Spleen (tissue), 11 donors: ENCODE measurements at regions not wholly inside any gene's neighbourhood (a gene's known extent, or its start where the extent isn't known, plus 50 kb on each side); places are given as distances from the start of the nearest gene placed in this dataset.

Experiments
- DNase-seq: peaks from one replicate; pipeline ENCODE4 v3.0.0-alpha.2; 2020
- H3K27ac ChIP-seq, 8 donors: fragments of 200-600 bp; sonication (generic) in 7 of 8; 1 replicate in 4 of 8; 2 replicates in 4 of 8; pipeline versions ENCODE4 v1.5.0 to v1.8.0; 2016 to 2021; ENCODE audit warnings: inconsistent platforms in 4 of 8, mild to moderate bottlenecking in 4 of 8, moderate library complexity in 1 of 8
- H3K27me3 ChIP-seq, 7 donors: fragments of 200-600 bp; sonication (generic) in 6 of 7; replicated peaks in 1 of 7; 1 replicate in 4 of 7; 2 replicates in 3 of 7; pipeline versions ENCODE4 v1.5.0 to v1.8.0; 2016 to 2021; ENCODE audit warnings: inconsistent platforms in 3 of 7, mild to moderate bottlenecking in 1 of 7
- H3K36me3 ChIP-seq, 6 donors: fragments of 200-600 bp; sonication (generic) in 5 of 6; 1 replicate in 4 of 6; 2 replicates in 2 of 6; pipeline versions ENCODE4 v1.5.0 to v1.8.0; 2016 to 2021; ENCODE audit warnings: inconsistent platforms in 2 of 6
- H3K4me1 ChIP-seq, 6 donors: fragments of 200-600 bp; sonication (generic) in 5 of 6; 1 replicate in 3 of 6; 2 replicates in 3 of 6; pipeline versions ENCODE4 v1.5.0 to v1.8.0; 2016 to 2021; ENCODE audit warnings: inconsistent platforms in 3 of 6
- H3K4me3 ChIP-seq, 8 donors: fragments of 200-600 bp; sonication (generic) in 7 of 8; 1 replicate in 4 of 8; 2 replicates in 4 of 8; pipeline versions ENCODE4 v1.5.0 to v1.8.0; 2016 to 2021; ENCODE audit warnings: inconsistent platforms in 4 of 8, mild to moderate bottlenecking in 4 of 8, moderate library complexity in 2 of 8
- H3K9me3 ChIP-seq, 8 donors: fragments of 200-600 bp; sonication (generic) in 7 of 8; 1 replicate in 4 of 8; 2 replicates in 4 of 8; pipeline versions ENCODE4 v1.5.0 to v1.8.0; 2016 to 2021; ENCODE audit warnings: inconsistent platforms in 4 of 8
- POLR2A ChIP-seq, 3 donors: fragments of 450-650 bp; IDR thresholded peaks; one replicate each; pipeline ENCODE4 v1.5.1; 2017; ENCODE audit warnings: antibody characterized with exemption in 3 of 3, mild to moderate bottlenecking in 1 of 3
- POLR2AphosphoS5 ChIP-seq, 3 donors: sonication (generic); formaldehyde crosslinking; IDR thresholded peaks; one replicate each; pipeline ENCODE4 v1.5.1; 2017; ENCODE audit warnings: antibody characterized with exemption in 3 of 3
- WGBS, 5 donors: extraction: QIAGEN DNeasy Blood & Tissue Kit in 3 of 5; methylation state at CpG; one replicate each; pipeline versions ENCODE4 v1.1.5 to v1.1.7; 2013 to 2018; 5-methylcytosine and 5-hydroxymethylcytosine counted together
- intact Hi-C: fragments of 100-400 bp; cut with DNase I; formaldehyde crosslinking; loops from one replicate; pipeline ENCODE4 v1.15.0; 2023; ENCODE audit warnings: low total_unique reads
- TF ChIP-seq, protein P1 (sequence below), 11 experiments: fragments of 200-600 bp in 7 of 11; fragments of 450-650 bp in 4 of 11; sonication (generic) in 4 of 11; IDR thresholded peaks in 8 of 11; conservative IDR thresholded peaks in 3 of 11; 1 replicate in 7 of 11; 2 replicates in 4 of 11; pipeline versions ENCODE4 v1.4.0 to v1.8.0; 2016 to 2021; ENCODE audit warnings: antibody characterized with exemption in 11 of 11, inconsistent platforms in 4 of 11, mild to moderate bottlenecking in 1 of 11
- donor health status: healthy with polysubstance abuse.
- donor health status: DM: no; HTN: no; CAD: no; lungs with moderate emphysema.
- donor health status: DM: no; HTN: no; CAD: no.
- donor health status: Bipolar disorder and iron deficiency.
- donor health status: healthy.
- donor health status: DM: no; HTN: no; CAD: no.
- donor health status: DM: yes; HTN: yes; CAD: no.

DNA sequence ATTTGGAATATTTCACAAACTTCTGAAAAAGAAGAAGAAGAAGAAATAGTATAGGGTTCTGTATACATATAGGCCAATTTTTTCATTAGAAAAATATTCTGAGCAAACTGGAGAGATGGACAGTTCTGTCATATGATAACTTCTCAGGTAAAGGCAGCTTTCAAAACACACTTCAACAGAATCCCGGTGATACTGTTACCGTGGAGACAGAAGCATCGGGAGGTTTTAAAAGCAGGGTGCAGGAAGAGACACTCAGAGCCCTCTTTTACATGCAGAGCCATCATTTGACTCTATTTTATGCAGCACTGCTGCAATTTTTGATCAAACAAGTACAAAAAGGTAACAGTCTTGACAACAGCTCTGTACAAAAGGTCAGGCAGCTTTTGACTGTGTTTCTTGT, 1785.4 kb downstream of the LRRC4C start:
- Histone ChIP-seq H3K27me3 (no peaks in the 10 kb centered on the region), H3K4me1 (no peaks in the 10 kb centered on the region), H3K36me3 (no peaks in the 10 kb centered on the region), H3K9me3 (peaks cover 0 to 12% (median 5%) of the 10 kb centered on the region in 8 donors), H3K4me3 (no peak overlapping the region), H3K27ac (no peak overlapping the region)
- no peak for TF ChIP-seq POLR2AphosphoS5 (IDR thresholded peaks at IDR 0.05)
- TF ChIP-seq, protein P1, sequence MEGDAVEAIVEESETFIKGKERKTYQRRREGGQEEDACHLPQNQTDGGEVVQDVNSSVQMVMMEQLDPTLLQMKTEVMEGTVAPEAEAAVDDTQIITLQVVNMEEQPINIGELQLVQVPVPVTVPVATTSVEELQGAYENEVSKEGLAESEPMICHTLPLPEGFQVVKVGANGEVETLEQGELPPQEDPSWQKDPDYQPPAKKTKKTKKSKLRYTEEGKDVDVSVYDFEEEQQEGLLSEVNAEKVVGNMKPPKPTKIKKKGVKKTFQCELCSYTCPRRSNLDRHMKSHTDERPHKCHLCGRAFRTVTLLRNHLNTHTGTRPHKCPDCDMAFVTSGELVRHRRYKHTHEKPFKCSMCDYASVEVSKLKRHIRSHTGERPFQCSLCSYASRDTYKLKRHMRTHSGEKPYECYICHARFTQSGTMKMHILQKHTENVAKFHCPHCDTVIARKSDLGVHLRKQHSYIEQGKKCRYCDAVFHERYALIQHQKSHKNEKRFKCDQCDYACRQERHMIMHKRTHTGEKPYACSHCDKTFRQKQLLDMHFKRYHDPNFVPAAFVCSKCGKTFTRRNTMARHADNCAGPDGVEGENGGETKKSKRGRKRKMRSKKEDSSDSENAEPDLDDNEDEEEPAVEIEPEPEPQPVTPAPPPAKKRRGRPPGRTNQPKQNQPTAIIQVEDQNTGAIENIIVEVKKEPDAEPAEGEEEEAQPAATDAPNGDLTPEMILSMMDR (IDR thresholded peaks at IDR 0.05 in 8 of 11, conservative IDR thresholded peaks at IDR 0.05 in 3 of 11), result no peak
- no peak for TF ChIP-seq POLR2A (IDR thresholded peaks at IDR 0.05)
- intact Hi-C loops, result no loop called here
- DNase-seq, result no peak
- WGBS, 5 donors, result 75 to 92% (median 88%) methylated on average over 3 of the region's 3 CpGs

DNA sequence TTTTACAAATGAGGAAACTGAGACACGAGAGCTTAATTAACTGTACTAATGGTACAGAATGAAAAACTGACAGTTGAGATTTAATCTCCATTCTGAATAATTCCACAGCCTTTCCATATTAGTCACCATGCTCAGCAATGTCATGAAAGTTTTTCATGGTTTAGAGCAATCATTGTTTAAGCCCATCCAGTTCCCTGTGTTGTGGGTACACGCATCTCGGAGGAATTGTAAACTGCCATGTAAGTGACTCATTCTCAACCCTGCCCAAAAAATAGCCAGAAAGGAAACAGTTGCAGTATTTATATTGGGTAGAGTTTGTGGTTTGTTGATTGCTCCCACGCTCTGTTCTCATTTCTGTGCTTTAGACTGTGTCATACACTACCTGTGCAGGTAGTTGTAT, 1790.8 kb downstream of the LRRC4C start:
- Histone ChIP-seq H3K27ac (no peak overlapping the region), H3K9me3 (peaks cover 0 to 25% (median 14%) of the 10 kb centered on the region in 8 donors), H3K27me3 (no peaks in the 10 kb centered on the region), H3K36me3 (no peaks in the 10 kb centered on the region), H3K4me1 (no peaks in the 10 kb centered on the region), H3K4me3 (no peak overlapping the region)
- 54 to 85% (median 76%) methylated on average over 4 of the region's 4 CpGs for whole genome bisulfite sequencing, 5 donors
- intact Hi-C loops, result no loop called here
- TF ChIP-seq POLR2A (IDR thresholded peaks at IDR 0.05) (no peak), POLR2AphosphoS5 (IDR thresholded peaks at IDR 0.05) (no peak)
- TF ChIP-seq, protein P1 (IDR thresholded peaks at IDR 0.05 in 8 of 11, conservative IDR thresholded peaks at IDR 0.05 in 3 of 11), result no peak
- DNase-seq, result no peak

DNA sequence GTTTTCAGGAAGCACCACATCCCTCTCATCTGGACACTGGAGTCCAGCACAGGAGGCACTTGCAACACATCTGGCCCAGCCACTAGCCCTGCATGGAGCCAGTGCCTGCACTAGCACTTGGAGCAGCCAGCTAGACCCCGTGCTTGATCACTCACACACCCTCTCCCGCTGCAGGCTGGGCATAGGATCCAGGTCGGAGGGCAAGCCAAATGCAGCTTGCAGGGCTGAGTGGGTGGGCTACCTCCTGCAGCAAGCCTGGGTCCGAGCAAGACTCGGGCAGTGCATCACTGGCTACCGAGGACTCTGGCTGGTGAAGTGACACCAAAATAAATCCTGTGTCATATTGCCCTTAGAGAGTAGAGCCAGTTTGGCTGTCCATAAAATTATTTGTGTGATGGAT, 1795.4 kb downstream of the LRRC4C start:
- TF ChIP-seq, protein P1 (IDR thresholded peaks at IDR 0.05 in 8 of 11, conservative IDR thresholded peaks at IDR 0.05 in 3 of 11), result no peak
- no peak for TF ChIP-seq POLR2AphosphoS5 (IDR thresholded peaks at IDR 0.05)
- no peaks in the 10 kb centered on the region for H3K4me1 ChIP-seq
- no peak for DNase-seq
- H3K27me3 ChIP-seq, result no peaks in the 10 kb centered on the region
- H3K4me3 ChIP-seq, result no peak overlapping the region
- WGBS, 5 donors, result 80 to 96% (median 87%) methylated on average over 6 of the region's 6 CpGs
- no peaks in the 10 kb centered on the region for H3K36me3 ChIP-seq
- intact Hi-C loops, result no loop called here
- peaks cover 0 to 36% (median 22%) of the 10 kb centered on the region in 8 donors for H3K9me3 ChIP-seq
- no peak overlapping the region for H3K27ac ChIP-seq

DNA sequence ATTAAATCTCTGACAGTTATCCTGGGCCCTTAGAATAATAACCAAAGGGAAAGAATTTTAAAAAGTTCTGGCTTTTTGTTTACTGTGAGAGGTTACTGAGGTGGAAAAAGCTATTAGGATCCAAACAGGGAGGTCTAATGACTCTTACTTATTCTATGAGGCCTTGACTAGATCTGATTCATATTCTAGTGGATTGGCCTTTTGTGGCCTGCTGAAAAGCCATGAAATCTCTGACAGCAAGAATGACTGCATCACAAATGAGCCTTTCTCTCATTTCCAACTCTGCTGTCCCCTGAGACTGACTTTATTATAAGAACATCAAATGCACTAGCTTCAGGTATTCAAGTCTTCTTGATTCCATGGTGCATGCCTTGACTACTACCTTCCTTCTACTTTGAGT, 1797.6 kb downstream of the LRRC4C start:
- no peaks in the 10 kb centered on the region for H3K36me3 ChIP-seq
- intact Hi-C loops, result no loop called here
- H3K27me3 ChIP-seq, result no peaks in the 10 kb centered on the region
- no peak for TF ChIP-seq POLR2A (IDR thresholded peaks at IDR 0.05)
- TF ChIP-seq, protein P1 (IDR thresholded peaks at IDR 0.05 in 8 of 11, conservative IDR thresholded peaks at IDR 0.05 in 3 of 11), result no peak
- no peak for TF ChIP-seq POLR2AphosphoS5 (IDR thresholded peaks at IDR 0.05)
- DNase-seq, result no peak
- no peak overlapping the region for H3K27ac ChIP-seq
- no peaks in the 10 kb centered on the region for H3K4me1 ChIP-seq
- peaks cover 0 to 37% (median 22%) of the 10 kb centered on the region in 8 donors for H3K9me3 ChIP-seq
- H3K4me3 ChIP-seq, result no peak overlapping the region
